ENCODE measurements at regions not wholly inside any gene's neighbourhood (a gene's known extent, or its start where the extent isn't known, plus 50 kb on each side); places are given as distances from the start of the nearest gene placed in this dataset.

DNA sequence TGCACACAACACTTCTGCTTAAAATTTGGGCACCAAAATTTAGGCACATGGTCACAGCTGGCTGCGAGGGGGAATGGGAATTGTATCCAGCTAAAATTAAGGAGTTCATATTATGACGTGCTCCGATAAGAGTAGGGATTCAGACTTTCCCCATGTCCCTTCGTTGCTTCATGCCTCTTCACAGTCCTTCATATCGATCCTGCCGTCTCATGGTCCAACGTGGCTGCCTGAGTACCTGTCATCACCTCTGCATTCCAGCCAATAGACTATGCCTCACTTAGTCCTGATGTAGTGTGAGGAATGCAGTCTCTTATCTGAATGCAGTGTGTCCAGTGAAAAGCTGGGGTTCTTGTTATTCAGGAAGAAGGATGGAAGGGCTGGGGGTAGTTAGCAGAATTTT, 108.6 kb downstream of the SIK1 start:
- TF ChIP-seq, protein P1, sequence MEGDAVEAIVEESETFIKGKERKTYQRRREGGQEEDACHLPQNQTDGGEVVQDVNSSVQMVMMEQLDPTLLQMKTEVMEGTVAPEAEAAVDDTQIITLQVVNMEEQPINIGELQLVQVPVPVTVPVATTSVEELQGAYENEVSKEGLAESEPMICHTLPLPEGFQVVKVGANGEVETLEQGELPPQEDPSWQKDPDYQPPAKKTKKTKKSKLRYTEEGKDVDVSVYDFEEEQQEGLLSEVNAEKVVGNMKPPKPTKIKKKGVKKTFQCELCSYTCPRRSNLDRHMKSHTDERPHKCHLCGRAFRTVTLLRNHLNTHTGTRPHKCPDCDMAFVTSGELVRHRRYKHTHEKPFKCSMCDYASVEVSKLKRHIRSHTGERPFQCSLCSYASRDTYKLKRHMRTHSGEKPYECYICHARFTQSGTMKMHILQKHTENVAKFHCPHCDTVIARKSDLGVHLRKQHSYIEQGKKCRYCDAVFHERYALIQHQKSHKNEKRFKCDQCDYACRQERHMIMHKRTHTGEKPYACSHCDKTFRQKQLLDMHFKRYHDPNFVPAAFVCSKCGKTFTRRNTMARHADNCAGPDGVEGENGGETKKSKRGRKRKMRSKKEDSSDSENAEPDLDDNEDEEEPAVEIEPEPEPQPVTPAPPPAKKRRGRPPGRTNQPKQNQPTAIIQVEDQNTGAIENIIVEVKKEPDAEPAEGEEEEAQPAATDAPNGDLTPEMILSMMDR (conservative IDR thresholded peaks at IDR 0.05): no peak
- no peak for TF ChIP-seq ZFX (IDR thresholded peaks at IDR 0.05)

Data from C4-2B (cell line).